Nephron progenitor cell (in vitro differentiated cells): ENCODE measurements at regions not wholly inside any gene's neighbourhood (a gene's known extent, or its start where the extent isn't known, plus 50 kb on each side); places are given as distances from the start of the nearest gene placed in this dataset.

Source experiments
- DNase-seq: peaks from one replicate; pipeline ENCODE4 v3.0.0; 2021
- H3K27ac Mint-ChIP-seq: 2 replicates; pipeline ENCODE4 v1.8.0; 2021; ENCODE audit warnings: mild to moderate bottlenecking, moderate library complexity, mixed read lengths
- H3K27me3 Mint-ChIP-seq: 2 replicates; pipeline ENCODE4 v1.8.0; 2021; ENCODE audit warnings: mild to moderate bottlenecking, low read depth, mixed read lengths; ENCODE audit not compliant: poor library complexity
- H3K36me3 Mint-ChIP-seq: 2 replicates; pipeline ENCODE4 v1.8.0; 2021; ENCODE audit warnings: low read depth, mixed read lengths
- H3K4me1 Mint-ChIP-seq: 2 replicates; pipeline ENCODE4 v1.8.0; 2021; ENCODE audit warnings: mixed read lengths
- H3K4me3 Mint-ChIP-seq: 2 replicates; pipeline ENCODE4 v1.8.0; 2021; ENCODE audit warnings: mild to moderate bottlenecking, moderate library complexity, mixed read lengths
- H3K9me3 Mint-ChIP-seq: 2 replicates; pipeline ENCODE4 v1.8.0; 2021; ENCODE audit warnings: mild to moderate bottlenecking, moderate library complexity, mixed read lengths
- TF ChIP-seq, protein P1 (sequence below): fragments of 200-600 bp; sonication (generic); IDR thresholded peaks from 2 replicates; pipeline ENCODE4 v1.5.0; 2021; ENCODE audit warnings: antibody characterized with exemption

DNA sequence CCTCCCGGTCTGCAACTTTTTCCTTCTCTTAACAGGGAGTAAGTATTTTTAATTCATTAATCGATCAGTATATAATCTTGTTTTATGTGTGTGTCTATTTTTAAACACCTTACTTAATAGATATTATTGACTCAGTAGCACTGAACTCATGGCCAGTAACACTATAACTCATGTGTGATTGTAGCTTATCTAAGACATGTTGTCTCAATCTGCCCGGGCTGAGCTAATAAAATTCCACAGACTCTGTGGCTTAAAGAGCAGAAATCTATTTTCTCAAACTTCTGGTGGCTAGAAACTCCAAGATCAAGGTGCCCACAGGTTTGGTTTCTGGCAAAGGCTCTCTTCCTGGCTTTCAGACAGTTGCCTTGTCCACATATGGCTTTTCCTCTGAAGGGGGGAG lies 68.8 kb upstream of the TNFAIP3 start:
- TF ChIP-seq, protein P1, sequence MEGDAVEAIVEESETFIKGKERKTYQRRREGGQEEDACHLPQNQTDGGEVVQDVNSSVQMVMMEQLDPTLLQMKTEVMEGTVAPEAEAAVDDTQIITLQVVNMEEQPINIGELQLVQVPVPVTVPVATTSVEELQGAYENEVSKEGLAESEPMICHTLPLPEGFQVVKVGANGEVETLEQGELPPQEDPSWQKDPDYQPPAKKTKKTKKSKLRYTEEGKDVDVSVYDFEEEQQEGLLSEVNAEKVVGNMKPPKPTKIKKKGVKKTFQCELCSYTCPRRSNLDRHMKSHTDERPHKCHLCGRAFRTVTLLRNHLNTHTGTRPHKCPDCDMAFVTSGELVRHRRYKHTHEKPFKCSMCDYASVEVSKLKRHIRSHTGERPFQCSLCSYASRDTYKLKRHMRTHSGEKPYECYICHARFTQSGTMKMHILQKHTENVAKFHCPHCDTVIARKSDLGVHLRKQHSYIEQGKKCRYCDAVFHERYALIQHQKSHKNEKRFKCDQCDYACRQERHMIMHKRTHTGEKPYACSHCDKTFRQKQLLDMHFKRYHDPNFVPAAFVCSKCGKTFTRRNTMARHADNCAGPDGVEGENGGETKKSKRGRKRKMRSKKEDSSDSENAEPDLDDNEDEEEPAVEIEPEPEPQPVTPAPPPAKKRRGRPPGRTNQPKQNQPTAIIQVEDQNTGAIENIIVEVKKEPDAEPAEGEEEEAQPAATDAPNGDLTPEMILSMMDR, result no peak
- H3K4me1 Mint-ChIP-seq, result peaks cover 22% of the 10 kb centered on the region
- DNase-seq, result no peak
- H3K4me3 Mint-ChIP-seq, result no peak overlapping the region
- H3K36me3 Mint-ChIP-seq, result no peaks in the 10 kb centered on the region
- no peak overlapping the region for H3K27ac Mint-ChIP-seq
- no peaks in the 10 kb centered on the region for H3K9me3 Mint-ChIP-seq
- peaks cover 4% of the 10 kb centered on the region for H3K27me3 Mint-ChIP-seq

- TF ChIP-seq, protein P1, result no peak
- no peak for DNase-seq
- Mint-ChIP-seq H3K9me3 (no peaks in the 10 kb centered on the region), H3K27me3 (peaks cover 4% of the 10 kb centered on the region), H3K36me3 (no peaks in the 10 kb centered on the region), H3K27ac (no peak overlapping the region), H3K4me1 (peaks cover 20% of the 10 kb centered on the region), H3K4me3 (no peak overlapping the region)
These were observed 68.2 kb upstream of the TNFAIP3 start for GRCh38 chr6:137798846-137799245.

DNA sequence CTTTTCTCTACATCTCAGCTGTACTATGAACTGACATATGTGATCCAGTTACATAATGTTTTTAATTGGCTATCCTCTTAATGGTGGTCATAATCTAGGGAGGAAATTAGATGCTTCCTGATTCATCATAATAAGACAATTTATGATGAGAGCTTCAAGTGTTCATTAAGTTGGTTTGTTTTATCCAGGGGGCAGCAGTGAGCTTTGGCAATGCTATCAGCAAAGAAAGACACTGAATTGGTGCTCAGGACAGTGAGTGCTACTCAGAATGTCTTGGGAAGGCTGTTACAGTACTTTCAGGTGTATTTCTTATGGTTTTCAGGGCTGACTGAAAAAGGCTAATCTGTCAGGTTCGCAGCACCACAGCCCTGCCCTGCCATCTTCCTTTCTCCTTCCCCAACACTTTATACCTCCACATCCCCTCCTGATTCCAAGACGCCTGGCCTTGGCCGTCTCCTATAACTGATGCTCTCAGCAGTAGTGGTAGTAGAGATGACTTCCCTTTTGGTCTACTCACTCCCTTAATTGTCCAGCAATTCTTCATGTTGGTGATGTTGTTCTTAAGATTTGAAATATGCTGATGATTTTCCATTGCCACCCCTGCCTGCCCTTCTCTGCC lies 67.0 kb upstream of the TNFAIP3 start:
- Mint-ChIP-seq H3K9me3 (no peaks in the 10 kb centered on the region), H3K27ac (no peak overlapping the region), H3K4me1 (peaks cover 8% of the 10 kb centered on the region), H3K27me3 (peaks cover 4% of the 10 kb centered on the region), H3K4me3 (no peak overlapping the region), H3K36me3 (no peaks in the 10 kb centered on the region)
- DNase-seq, result no peak
- TF ChIP-seq, protein P1, result peak; percentile 29

DNA sequence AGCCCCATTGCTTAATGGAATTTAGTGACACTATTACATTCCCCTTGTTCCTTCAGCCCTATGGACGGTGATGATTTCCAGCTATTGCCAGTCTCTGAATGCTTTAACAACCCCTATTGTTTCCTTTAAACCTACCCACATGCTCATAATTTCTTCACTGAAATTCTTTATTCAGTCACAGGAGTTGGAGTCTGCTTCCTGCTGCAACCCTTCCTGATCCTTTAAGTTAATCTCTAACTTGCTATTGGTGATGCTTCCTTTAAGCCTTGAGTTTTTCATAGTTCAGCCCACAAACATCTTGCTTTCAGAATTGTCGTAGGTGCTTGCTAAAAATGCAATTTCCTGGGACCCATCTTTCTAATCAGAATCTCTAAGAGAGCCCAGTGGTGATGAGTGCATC lies 66.3 kb upstream of the TNFAIP3 start:
- TF ChIP-seq, protein P1, result no peak
- Mint-ChIP-seq H3K27ac (no peak overlapping the region), H3K36me3 (no peaks in the 10 kb centered on the region), H3K4me1 (peaks cover 3% of the 10 kb centered on the region), H3K27me3 (peaks cover 4% of the 10 kb centered on the region), H3K4me3 (no peak overlapping the region), H3K9me3 (no peaks in the 10 kb centered on the region)
- DNase-seq, result no peak

- no peak overlapping the region for H3K4me3 Mint-ChIP-seq
- H3K27me3 Mint-ChIP-seq, result peaks cover 4% of the 10 kb centered on the region
- no peaks in the 10 kb centered on the region for H3K9me3 Mint-ChIP-seq
- H3K27ac Mint-ChIP-seq, result no peak overlapping the region
- H3K4me1 Mint-ChIP-seq, result no peaks in the 10 kb centered on the region
- DNase-seq, result no peak
- TF ChIP-seq, protein P1, result no peak
- H3K36me3 Mint-ChIP-seq, result no peaks in the 10 kb centered on the region
These were observed 65.5 kb upstream of the TNFAIP3 start for GRCh38 chr6:137801352-137802114.
